Fibroblast of lung (primary cell): ENCODE measurements at regions not wholly inside any gene's neighbourhood (a gene's known extent, or its start where the extent isn't known, plus 50 kb on each side); places are given as distances from the start of the nearest gene placed in this dataset.

ENCODE experiments used
- EZH2 ChIP-seq: IDR thresholded peaks from 2 replicates; pipeline ENCODE4 v1.5.1; 2012; ENCODE audit warnings: low read length, control low read depth, mild to moderate bottlenecking; ENCODE audit errors: missing control alignments
- TF ChIP-seq, protein P1 (sequence below), 2 donors: IDR thresholded peaks in 1 of 2; conservative IDR thresholded peaks in 1 of 2; 1 replicate in 1 of 2; 2 replicates in 1 of 2; pipeline ENCODE4 v1.5.1; 2011 to 2012; ENCODE audit warnings: low read length in 2 of 2, control low read depth in 1 of 2, inconsistent platforms in 1 of 2, low read depth in 1 of 2, mild to moderate bottlenecking in 1 of 2

- TF ChIP-seq EZH2, result no peak
- TF ChIP-seq, protein P1, sequence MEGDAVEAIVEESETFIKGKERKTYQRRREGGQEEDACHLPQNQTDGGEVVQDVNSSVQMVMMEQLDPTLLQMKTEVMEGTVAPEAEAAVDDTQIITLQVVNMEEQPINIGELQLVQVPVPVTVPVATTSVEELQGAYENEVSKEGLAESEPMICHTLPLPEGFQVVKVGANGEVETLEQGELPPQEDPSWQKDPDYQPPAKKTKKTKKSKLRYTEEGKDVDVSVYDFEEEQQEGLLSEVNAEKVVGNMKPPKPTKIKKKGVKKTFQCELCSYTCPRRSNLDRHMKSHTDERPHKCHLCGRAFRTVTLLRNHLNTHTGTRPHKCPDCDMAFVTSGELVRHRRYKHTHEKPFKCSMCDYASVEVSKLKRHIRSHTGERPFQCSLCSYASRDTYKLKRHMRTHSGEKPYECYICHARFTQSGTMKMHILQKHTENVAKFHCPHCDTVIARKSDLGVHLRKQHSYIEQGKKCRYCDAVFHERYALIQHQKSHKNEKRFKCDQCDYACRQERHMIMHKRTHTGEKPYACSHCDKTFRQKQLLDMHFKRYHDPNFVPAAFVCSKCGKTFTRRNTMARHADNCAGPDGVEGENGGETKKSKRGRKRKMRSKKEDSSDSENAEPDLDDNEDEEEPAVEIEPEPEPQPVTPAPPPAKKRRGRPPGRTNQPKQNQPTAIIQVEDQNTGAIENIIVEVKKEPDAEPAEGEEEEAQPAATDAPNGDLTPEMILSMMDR (conservative IDR thresholded peaks at IDR 0.05 in 1 of 2, IDR thresholded peaks at IDR 0.05 in 1 of 2; ENCODE audit: low read depth in 1 of 2, low read length in 2 of 2), result no peak
Observed at GRCh38 chr2:116537811-116538210, 1276.7 kb upstream of the DDX18 start.
